ENCODE measurements at regions not wholly inside any gene's neighbourhood (a gene's known extent, or its start where the extent isn't known, plus 50 kb on each side); places are given as distances from the start of the nearest gene placed in this dataset.

DNA sequence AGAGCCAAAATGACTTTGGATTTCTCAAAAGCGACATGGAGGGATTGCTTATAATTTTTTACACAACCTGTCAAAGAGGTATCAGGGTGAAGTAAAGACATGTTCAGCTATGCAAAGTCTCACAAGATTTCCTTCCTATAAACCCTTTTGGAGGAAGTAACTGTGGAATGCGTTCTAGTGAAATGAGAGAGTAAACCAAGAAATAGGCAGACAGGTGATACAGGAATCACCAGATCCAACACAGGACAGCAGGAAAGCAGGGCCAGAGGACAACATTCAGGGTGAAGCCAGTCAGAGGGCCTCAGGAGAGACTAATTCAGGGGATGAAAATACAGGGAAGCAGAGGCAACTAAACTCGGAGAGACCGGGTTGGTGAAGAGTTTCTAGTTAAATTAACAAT is 90.4 kb upstream of the MTNR1B start:
- TF ChIP-seq FOXM1 (IDR thresholded peaks at IDR 0.05; ENCODE audit: borderline replicate concordance, low read depth) (no peak), CREB1 (IDR thresholded peaks at IDR 0.05; ENCODE audit: low read depth) (no peak), TCF12 (IDR thresholded peaks at IDR 0.05; ENCODE audit: low read depth) (no peak), TAF1 (IDR thresholded peaks at IDR 0.05; ENCODE audit: low read depth) (no peak), MAX (IDR thresholded peaks at IDR 0.05) (no peak), EGR1 (IDR thresholded peaks at IDR 0.05) (no peak), TEAD4 (IDR thresholded peaks at IDR 0.05) (no peak), EP300 (IDR thresholded peaks at IDR 0.05; ENCODE audit: borderline replicate concordance) (no peak), CEBPB (IDR thresholded peaks at IDR 0.05) (no peak), RAD21 (IDR thresholded peaks at IDR 0.05; ENCODE audit: low read depth) (no peak), NFIC (IDR thresholded peaks at IDR 0.05) (no peak), YY1 (IDR thresholded peaks at IDR 0.05; ENCODE audit: low read depth) (no peak)
- TF ChIP-seq, protein P1, sequence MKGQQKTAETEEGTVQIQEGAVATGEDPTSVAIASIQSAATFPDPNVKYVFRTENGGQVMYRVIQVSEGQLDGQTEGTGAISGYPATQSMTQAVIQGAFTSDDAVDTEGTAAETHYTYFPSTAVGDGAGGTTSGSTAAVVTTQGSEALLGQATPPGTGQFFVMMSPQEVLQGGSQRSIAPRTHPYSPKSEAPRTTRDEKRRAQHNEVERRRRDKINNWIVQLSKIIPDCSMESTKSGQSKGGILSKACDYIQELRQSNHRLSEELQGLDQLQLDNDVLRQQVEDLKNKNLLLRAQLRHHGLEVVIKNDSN (IDR thresholded peaks at IDR 0.05) = no peak
- TF ChIP-seq, protein P2, sequence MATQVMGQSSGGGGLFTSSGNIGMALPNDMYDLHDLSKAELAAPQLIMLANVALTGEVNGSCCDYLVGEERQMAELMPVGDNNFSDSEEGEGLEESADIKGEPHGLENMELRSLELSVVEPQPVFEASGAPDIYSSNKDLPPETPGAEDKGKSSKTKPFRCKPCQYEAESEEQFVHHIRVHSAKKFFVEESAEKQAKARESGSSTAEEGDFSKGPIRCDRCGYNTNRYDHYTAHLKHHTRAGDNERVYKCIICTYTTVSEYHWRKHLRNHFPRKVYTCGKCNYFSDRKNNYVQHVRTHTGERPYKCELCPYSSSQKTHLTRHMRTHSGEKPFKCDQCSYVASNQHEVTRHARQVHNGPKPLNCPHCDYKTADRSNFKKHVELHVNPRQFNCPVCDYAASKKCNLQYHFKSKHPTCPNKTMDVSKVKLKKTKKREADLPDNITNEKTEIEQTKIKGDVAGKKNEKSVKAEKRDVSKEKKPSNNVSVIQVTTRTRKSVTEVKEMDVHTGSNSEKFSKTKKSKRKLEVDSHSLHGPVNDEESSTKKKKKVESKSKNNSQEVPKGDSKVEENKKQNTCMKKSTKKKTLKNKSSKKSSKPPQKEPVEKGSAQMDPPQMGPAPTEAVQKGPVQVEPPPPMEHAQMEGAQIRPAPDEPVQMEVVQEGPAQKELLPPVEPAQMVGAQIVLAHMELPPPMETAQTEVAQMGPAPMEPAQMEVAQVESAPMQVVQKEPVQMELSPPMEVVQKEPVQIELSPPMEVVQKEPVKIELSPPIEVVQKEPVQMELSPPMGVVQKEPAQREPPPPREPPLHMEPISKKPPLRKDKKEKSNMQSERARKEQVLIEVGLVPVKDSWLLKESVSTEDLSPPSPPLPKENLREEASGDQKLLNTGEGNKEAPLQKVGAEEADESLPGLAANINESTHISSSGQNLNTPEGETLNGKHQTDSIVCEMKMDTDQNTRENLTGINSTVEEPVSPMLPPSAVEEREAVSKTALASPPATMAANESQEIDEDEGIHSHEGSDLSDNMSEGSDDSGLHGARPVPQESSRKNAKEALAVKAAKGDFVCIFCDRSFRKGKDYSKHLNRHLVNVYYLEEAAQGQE (IDR thresholded peaks at IDR 0.05; ENCODE audit: low read depth) = no peak

DNA sequence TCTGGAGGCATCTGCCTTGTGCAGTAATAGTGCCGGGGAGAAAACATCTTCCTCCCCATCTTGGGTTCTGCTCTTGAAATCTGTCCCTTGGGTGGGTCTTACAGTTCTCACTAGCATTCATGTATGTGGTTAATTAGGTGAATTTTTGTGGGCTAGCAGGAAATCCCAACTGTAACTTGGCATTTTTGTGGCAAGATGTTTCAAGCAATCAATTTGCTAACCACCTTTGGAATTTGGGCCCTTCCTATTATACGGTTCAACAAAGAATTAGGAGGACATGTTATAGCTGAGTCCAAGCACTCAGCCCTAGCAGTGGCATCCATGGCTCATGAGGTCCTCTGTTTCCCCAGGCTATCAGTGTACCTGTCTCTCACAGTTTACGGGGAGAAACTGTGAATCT is 89.1 kb upstream of the MTNR1B start:
- TF ChIP-seq EGR1 (IDR thresholded peaks at IDR 0.05) = no peak
- TF ChIP-seq YY1 (IDR thresholded peaks at IDR 0.05; ENCODE audit: low read depth) = no peak
- no peak for TF ChIP-seq RAD21 (IDR thresholded peaks at IDR 0.05; ENCODE audit: low read depth)
- no peak for TF ChIP-seq TEAD4 (IDR thresholded peaks at IDR 0.05)
- TF ChIP-seq TAF1 (IDR thresholded peaks at IDR 0.05; ENCODE audit: low read depth) = no peak
- no peak for TF ChIP-seq FOXM1 (IDR thresholded peaks at IDR 0.05; ENCODE audit: borderline replicate concordance, low read depth)
- no peak for TF ChIP-seq TCF12 (IDR thresholded peaks at IDR 0.05; ENCODE audit: low read depth)
- TF ChIP-seq CEBPB (IDR thresholded peaks at IDR 0.05) = no peak
- TF ChIP-seq MAX (IDR thresholded peaks at IDR 0.05) = no peak
- TF ChIP-seq, protein P2 (IDR thresholded peaks at IDR 0.05; ENCODE audit: low read depth) = no peak
- no peak for TF ChIP-seq NFIC (IDR thresholded peaks at IDR 0.05)
- TF ChIP-seq ZBTB7A (IDR thresholded peaks at IDR 0.05; ENCODE audit: low read depth) = no peak
- no peak for TF ChIP-seq EP300 (IDR thresholded peaks at IDR 0.05; ENCODE audit: borderline replicate concordance)
- TF ChIP-seq CREB1 (IDR thresholded peaks at IDR 0.05; ENCODE audit: low read depth) = no peak
- TF ChIP-seq, protein P1 (IDR thresholded peaks at IDR 0.05) = no peak

GRCh38 chr11:92881940-92882450 is 87.5 kb upstream of the MTNR1B start:
- no peak for TF ChIP-seq NFIC (IDR thresholded peaks at IDR 0.05)
- TF ChIP-seq TEAD4 (IDR thresholded peaks at IDR 0.05) = no peak
- no peak for TF ChIP-seq FOXM1 (IDR thresholded peaks at IDR 0.05; ENCODE audit: borderline replicate concordance, low read depth)
- TF ChIP-seq TAF1 (IDR thresholded peaks at IDR 0.05; ENCODE audit: low read depth) = no peak
- TF ChIP-seq, protein P2 (IDR thresholded peaks at IDR 0.05; ENCODE audit: low read depth) = no peak
- no peak for TF ChIP-seq TCF12 (IDR thresholded peaks at IDR 0.05; ENCODE audit: low read depth)
- TF ChIP-seq EP300 (IDR thresholded peaks at IDR 0.05; ENCODE audit: borderline replicate concordance) = no peak

DNA sequence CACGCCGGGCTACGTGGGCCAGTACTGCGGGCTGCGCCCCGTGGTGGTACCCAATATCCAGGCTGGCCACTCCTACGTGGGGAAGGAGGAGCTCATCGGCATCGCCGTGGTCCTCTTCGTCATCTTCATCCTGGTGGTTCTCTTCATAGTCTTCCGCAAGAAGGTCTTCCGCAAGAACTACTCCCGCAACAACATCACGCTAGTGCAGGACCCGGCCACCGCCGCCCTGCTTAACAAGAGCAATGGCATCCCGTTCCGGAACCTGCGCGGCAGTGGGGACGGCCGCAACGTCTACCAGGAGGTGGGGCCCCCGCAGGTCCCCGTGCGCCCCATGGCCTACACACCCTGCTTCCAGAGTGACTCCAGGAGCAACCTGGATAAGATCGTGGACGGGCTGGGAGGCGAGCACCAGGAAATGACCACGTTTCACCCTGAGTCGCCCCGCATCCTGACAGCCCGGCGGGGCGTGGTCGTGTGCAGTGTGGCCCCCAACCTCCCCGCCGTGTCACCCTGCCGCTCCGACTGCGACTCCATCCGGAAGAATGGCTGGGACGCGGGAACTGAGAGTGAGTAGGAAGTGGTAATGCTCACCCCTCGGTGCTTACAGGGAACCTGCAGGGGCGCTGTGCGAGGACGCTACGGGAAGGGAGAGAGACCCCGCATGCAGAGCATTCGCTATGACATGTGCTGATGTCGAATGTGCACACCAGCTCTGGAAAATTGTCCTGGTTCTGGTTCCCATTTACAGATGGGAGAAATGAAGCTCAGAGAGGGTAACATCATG is 86.4 kb upstream of the MTNR1B start:
- TF ChIP-seq, protein P2 (IDR thresholded peaks at IDR 0.05; ENCODE audit: low read depth) = no peak
- TF ChIP-seq TAF1 (IDR thresholded peaks at IDR 0.05; ENCODE audit: low read depth) (no peak), TCF12 (IDR thresholded peaks at IDR 0.05; ENCODE audit: low read depth) (no peak), NFIC (IDR thresholded peaks at IDR 0.05) (no peak), CREB1 (IDR thresholded peaks at IDR 0.05; ENCODE audit: low read depth) (no peak), ZBTB7A (IDR thresholded peaks at IDR 0.05; ENCODE audit: low read depth) (no peak), FOXM1 (IDR thresholded peaks at IDR 0.05; ENCODE audit: borderline replicate concordance, low read depth) (no peak), TEAD4 (IDR thresholded peaks at IDR 0.05) (no peak), MAX (IDR thresholded peaks at IDR 0.05) (no peak), EGR1 (IDR thresholded peaks at IDR 0.05) (no peak), CEBPB (IDR thresholded peaks at IDR 0.05) (no peak), EP300 (IDR thresholded peaks at IDR 0.05; ENCODE audit: borderline replicate concordance) (no peak), RAD21 (IDR thresholded peaks at IDR 0.05; ENCODE audit: low read depth) (no peak)
